Adrenal gland (tissue), 5 donors: ENCODE measurements at regions not wholly inside any gene's neighbourhood (a gene's known extent, or its start where the extent isn't known, plus 50 kb on each side); places are given as distances from the start of the nearest gene placed in this dataset.

Experiments
- POLR2A ChIP-seq, 2 donors: fragments of 450-650 bp; IDR thresholded peaks; one replicate each; pipeline ENCODE4 v1.6.1; 2017; ENCODE audit warnings: antibody characterized with exemption in 2 of 2, mild to moderate bottlenecking in 2 of 2, moderate library complexity in 1 of 2
- TF ChIP-seq, protein P1 (sequence below), 6 experiments: fragments of 450-650 bp in 4 of 6; fragments of 200-600 bp in 2 of 6; sonication (generic) in 1 of 6; IDR thresholded peaks; 1 replicate in 5 of 6; 2 replicates in 1 of 6; pipeline versions ENCODE4 v1.5.1 to v1.8.0; 2016 to 2021; ENCODE audit warnings: antibody characterized with exemption in 6 of 6, mild to moderate bottlenecking in 2 of 6, moderate library complexity in 1 of 6
- donor health status: DM: no; HTN: no; CAD: no.

DNA sequence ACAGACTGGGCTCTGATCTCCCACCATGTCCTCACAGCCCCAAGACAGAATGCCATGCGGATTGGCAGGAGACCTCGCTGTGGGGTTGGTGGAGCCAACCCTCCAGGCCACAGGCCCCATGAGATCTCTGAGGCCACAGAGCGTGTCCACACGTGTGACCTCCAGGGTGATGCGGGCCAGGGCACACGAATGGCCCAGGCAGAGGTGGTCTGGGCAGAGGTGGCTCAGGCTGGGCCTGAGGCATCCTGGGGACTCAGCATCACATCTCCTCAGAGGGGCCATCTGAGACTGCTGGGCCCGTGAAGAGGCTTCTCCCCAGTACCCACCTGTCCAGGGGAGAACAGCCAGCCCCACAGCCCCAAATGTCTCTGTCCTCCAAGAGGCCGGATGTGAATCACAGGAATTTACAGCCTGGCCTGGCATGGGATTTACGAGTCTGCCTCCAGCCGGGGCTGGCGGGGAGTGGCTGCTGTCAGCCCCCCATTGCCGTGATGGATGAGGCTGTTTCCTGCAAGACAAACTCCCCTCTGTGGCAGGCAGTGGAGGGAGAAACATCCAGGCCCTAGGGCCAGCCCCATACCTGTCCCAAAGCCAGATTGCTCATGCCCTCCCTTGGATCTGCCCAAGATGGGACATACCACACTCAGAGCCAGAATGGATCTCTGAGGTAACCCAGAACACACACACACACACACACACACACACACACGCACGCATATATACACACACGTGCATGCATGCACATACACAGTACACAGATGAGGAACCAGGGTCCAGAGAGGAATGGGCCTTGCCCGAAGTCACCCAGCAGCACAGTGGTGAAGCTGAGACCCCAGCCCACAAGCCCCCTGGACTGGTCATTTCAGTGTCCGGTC, 208.3 kb downstream of the TBC1D2B start:
- TF ChIP-seq, protein P1, sequence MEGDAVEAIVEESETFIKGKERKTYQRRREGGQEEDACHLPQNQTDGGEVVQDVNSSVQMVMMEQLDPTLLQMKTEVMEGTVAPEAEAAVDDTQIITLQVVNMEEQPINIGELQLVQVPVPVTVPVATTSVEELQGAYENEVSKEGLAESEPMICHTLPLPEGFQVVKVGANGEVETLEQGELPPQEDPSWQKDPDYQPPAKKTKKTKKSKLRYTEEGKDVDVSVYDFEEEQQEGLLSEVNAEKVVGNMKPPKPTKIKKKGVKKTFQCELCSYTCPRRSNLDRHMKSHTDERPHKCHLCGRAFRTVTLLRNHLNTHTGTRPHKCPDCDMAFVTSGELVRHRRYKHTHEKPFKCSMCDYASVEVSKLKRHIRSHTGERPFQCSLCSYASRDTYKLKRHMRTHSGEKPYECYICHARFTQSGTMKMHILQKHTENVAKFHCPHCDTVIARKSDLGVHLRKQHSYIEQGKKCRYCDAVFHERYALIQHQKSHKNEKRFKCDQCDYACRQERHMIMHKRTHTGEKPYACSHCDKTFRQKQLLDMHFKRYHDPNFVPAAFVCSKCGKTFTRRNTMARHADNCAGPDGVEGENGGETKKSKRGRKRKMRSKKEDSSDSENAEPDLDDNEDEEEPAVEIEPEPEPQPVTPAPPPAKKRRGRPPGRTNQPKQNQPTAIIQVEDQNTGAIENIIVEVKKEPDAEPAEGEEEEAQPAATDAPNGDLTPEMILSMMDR (IDR thresholded peaks at IDR 0.05), result no peak
- TF ChIP-seq POLR2A (IDR thresholded peaks at IDR 0.05), result no peak
